NCI-H2029 treated with DMSO at 0.1 percent for 48 hours (cell line): ENCODE measurements at regions not wholly inside any gene's neighbourhood (a gene's known extent, or its start where the extent isn't known, plus 50 kb on each side); places are given as distances from the start of the nearest gene placed in this dataset.

Experiments used
- DNase-seq: peaks from one replicate; lab custom pipeline; 2025; lab: John Stamatoyannopoulos, UW

DNA sequence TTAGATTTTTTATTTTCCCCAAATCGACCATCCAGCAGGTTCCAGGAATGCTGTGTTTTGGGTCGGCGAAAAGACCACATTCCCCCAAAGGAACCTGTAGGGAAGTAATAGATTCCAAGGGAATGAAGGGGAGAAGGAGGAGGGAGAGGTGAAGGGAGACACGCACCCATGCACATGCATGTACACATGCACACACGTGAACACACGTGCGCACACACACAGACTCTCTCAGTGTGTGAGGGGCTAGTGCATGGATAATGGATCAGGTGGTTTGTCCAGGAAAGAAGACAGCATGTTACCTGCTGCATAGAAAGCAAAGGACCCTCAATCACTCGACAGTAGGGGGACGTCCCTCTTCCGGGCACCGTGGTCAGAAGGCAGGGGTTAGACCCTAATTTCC lies 52.4 kb upstream of the PDE10A start:
- no peak for DNase-seq

DNA sequence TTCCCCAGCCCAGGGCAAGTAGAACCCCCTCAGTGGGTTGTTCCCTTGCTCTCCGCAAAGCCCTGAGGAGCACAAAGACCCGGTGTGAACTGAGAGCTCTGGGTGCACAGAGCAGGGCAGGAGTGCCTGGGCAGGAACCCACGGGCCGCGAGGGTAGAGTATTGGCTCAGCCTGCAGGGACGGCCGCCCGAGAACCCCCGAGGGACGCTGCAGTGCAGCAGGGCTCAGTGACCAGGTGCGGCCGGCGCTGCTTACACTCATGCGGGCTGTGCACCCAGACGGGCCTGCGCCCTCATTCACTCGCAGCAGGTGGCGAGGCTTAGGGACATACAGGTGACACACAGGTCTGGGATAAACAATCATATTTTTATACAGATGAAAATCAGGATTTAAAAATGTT lies 51.9 kb upstream of the PDE10A start:
- DNase-seq, result no peak

DNA sequence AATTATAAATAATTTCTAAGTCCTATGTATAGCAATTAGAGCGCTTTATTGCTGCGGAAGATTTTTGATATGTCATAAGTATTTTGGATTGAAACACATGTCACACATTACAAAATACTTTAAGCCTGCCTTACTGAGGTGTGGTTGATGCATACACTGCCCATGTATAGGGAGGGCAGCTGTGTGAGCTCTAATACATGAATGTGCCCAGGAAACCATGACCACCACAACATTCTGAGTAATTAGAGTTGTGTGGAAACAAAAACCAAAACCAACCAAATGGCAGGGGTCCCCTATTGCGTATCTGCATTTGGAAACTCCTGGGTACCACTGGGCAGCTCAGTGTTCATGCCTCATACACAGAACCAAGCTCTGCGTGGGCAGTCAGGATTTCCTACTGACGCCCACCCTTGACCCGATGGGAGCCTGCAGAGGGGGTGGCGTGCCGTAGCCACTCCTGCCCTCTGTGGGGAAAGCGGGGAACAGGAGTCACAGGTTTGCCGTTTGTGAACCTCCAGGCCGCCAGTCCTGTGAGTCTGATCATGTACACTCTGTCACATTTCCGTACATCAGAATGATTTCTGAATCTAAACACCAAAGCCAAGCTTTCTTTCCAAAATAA lies 50.9 kb upstream of the PDE10A start:
- no peak for DNase-seq
